B cell (primary cell): ENCODE measurements at regions not wholly inside any gene's neighbourhood (a gene's known extent, or its start where the extent isn't known, plus 50 kb on each side); places are given as distances from the start of the nearest gene placed in this dataset.

ENCODE experiments used
- EZH2 ChIP-seq: IDR thresholded peaks from 2 replicates; pipeline ENCODE4 v1.6.1; 2012; ENCODE audit warnings: borderline replicate concordance, low read depth, mild to moderate bottlenecking, moderate library complexity, low read length; ENCODE audit not compliant: insufficient read depth, poor library complexity, severe bottlenecking
- TF ChIP-seq, protein P1 (sequence below): fragments of 200-600 bp; IDR thresholded peaks from one replicate; pipeline ENCODE4 v1.8.0; 2022; ENCODE audit warnings: antibody characterized with exemption, mild to moderate bottlenecking

DNA sequence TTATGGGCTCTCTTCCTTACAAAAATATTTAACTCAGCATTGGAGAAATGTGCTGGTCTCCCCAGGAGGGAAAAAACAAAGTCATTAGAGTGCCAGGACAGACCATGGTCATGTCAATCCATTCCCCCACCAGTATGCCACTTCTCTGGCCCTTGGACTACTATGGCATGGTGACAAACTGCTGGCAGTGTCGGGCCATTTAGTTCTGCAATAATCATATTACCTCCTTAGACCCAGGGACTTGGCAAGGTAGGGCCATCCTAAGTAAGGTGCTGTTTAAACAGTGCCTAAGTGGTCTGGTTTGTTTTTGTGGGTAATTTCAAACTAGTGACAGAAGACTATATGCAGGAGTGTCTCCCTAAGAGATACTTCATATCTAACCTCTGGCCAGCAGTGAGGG lies 177.8 kb upstream of the STK32A start:
- TF ChIP-seq, protein P1, sequence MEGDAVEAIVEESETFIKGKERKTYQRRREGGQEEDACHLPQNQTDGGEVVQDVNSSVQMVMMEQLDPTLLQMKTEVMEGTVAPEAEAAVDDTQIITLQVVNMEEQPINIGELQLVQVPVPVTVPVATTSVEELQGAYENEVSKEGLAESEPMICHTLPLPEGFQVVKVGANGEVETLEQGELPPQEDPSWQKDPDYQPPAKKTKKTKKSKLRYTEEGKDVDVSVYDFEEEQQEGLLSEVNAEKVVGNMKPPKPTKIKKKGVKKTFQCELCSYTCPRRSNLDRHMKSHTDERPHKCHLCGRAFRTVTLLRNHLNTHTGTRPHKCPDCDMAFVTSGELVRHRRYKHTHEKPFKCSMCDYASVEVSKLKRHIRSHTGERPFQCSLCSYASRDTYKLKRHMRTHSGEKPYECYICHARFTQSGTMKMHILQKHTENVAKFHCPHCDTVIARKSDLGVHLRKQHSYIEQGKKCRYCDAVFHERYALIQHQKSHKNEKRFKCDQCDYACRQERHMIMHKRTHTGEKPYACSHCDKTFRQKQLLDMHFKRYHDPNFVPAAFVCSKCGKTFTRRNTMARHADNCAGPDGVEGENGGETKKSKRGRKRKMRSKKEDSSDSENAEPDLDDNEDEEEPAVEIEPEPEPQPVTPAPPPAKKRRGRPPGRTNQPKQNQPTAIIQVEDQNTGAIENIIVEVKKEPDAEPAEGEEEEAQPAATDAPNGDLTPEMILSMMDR = no peak
- no peak for TF ChIP-seq EZH2
